Right lobe of liver (tissue), 4 donors: ENCODE measurements at regions not wholly inside any gene's neighbourhood (a gene's known extent, or its start where the extent isn't known, plus 50 kb on each side); places are given as distances from the start of the nearest gene placed in this dataset.

ENCODE experiments used
- CTCF ChIP-seq, 4 donors: fragments of 200-600 bp in 3 of 4; fragments of 450-650 bp in 1 of 4; IDR thresholded peaks; one replicate each; pipeline versions ENCODE4 v1.5.1 to v1.8.0; 2016 to 2022; ENCODE audit warnings: antibody characterized with exemption in 4 of 4, mild to moderate bottlenecking in 2 of 4
- POLR2A ChIP-seq: fragments of 450-650 bp; IDR thresholded peaks from one replicate; pipeline ENCODE4 v1.6.1; 2017; ENCODE audit warnings: antibody characterized with exemption, mild to moderate bottlenecking
- donor health status: DM: no; HTN: no; CAD: no.
- donor health status: DM: no; HTN: no; CAD: no.
- donor health status: DM: no; HTN: yes; CAD: no.

GRCh38 chr1:193584731-193585239, 398.4 kb upstream of the B3GALT2 start:
- TF ChIP-seq POLR2A, result no peak
- TF ChIP-seq CTCF (IDR thresholded peaks at IDR 0.05), result no peak
